CD14-positive monocyte (primary cell): ENCODE measurements at regions not wholly inside any gene's neighbourhood (a gene's known extent, or its start where the extent isn't known, plus 50 kb on each side); places are given as distances from the start of the nearest gene placed in this dataset.

ENCODE experiments used
- DNase-seq, 3 donors: peaks; one replicate each; pipeline ENCODE4 v3.0.0-alpha.2; 2011 to 2022
- H2AFZ ChIP-seq: 2 replicates; pipeline ENCODE4 v1.6.0; 2012; ENCODE audit warnings: mild to moderate bottlenecking, low read depth, low read length, inconsistent platforms; ENCODE audit not compliant: insufficient read depth, poor library complexity, severe bottlenecking
- H3K27ac ChIP-seq, 2 donors: 1 replicate in 1 of 2; 2 replicates in 1 of 2; pipeline ENCODE4 v1.5.1; 2012 to 2013; ENCODE audit warnings: low read length in 2 of 2, control low read depth in 1 of 2, inconsistent platforms in 1 of 2, low read depth in 1 of 2, mild to moderate bottlenecking in 1 of 2
- H3K27me3 ChIP-seq, 2 donors: one replicate each; pipeline versions ENCODE4 v1.6.0 to v1.6.1; 2011 to 2013; ENCODE audit warnings: low read length in 2 of 2; ENCODE audit not compliant: control insufficient read depth in 2 of 2, insufficient read depth in 2 of 2
- H3K36me3 ChIP-seq, 2 donors: replicated peaks in 1 of 2; 1 replicate in 1 of 2; 2 replicates in 1 of 2; pipeline versions ENCODE4 v1.5.1 to v1.6.1; 2012 to 2013; ENCODE audit warnings: low read length in 2 of 2, control low read depth in 1 of 2, inconsistent platforms in 1 of 2, mild to moderate bottlenecking in 1 of 2; ENCODE audit not compliant: insufficient read depth in 2 of 2, control insufficient read depth in 1 of 2
- H3K4me1 ChIP-seq, 2 donors: 1 replicate in 1 of 2; 2 replicates in 1 of 2; pipeline versions ENCODE4 v1.5.1 to v1.6.1; 2012 to 2013; ENCODE audit warnings: low read length in 2 of 2, control low read depth in 1 of 2, inconsistent platforms in 1 of 2, mild to moderate bottlenecking in 1 of 2, moderate library complexity in 1 of 2; ENCODE audit not compliant: insufficient read depth in 2 of 2, control insufficient read depth in 1 of 2
- H3K4me2 ChIP-seq: replicated peaks from 2 replicates; pipeline ENCODE3; 2012; ENCODE audit warnings: low read length, moderate library complexity, mild to moderate bottlenecking; ENCODE audit not compliant: poor library complexity, severe bottlenecking; ENCODE audit errors: extremely low read depth
- H3K4me3 ChIP-seq, 3 experiments: fragments of 200-600 bp in 1 of 3; sonication (generic) in 1 of 3; replicated peaks in 1 of 3; 1 replicate in 2 of 3; 2 replicates in 1 of 3; pipeline ENCODE4 v1.5.1; 2011 to 2013; ENCODE audit warnings: low read length in 3 of 3, mild to moderate bottlenecking in 3 of 3, control low read depth in 2 of 3, low read depth in 2 of 3, inconsistent platforms in 1 of 3, moderate library complexity in 1 of 3
- H3K79me2 ChIP-seq: 2 replicates; pipeline ENCODE4 v1.6.0; 2012; ENCODE audit warnings: mild to moderate bottlenecking, control low read depth, inconsistent platforms, low read length, moderate library complexity; ENCODE audit not compliant: insufficient read depth
- H3K9ac ChIP-seq: 2 replicates; pipeline ENCODE4 v1.6.0; 2017; ENCODE audit warnings: low read length, mild to moderate bottlenecking; ENCODE audit not compliant: insufficient read depth, poor library complexity, severe bottlenecking
- H3K9me3 ChIP-seq, 2 donors: replicated peaks in 1 of 2; 1 replicate in 1 of 2; 2 replicates in 1 of 2; pipeline versions ENCODE4 v1.5.1 to v1.6.1; 2012 to 2013; ENCODE audit warnings: low read length in 2 of 2, control low read depth in 1 of 2; ENCODE audit not compliant: control insufficient read depth in 1 of 2, insufficient read depth in 1 of 2
- H4K20me1 ChIP-seq: 2 replicates; pipeline ENCODE4 v1.6.0; 2012; ENCODE audit warnings: mild to moderate bottlenecking, low read length, control low read depth, moderate library complexity; ENCODE audit not compliant: insufficient read depth
- H3K27ac Mint-ChIP-seq, 7 donors: one replicate each; pipeline ENCODE4 v1.8.0; 2020; ENCODE audit warnings: mild to moderate bottlenecking in 7 of 7, mixed read lengths in 7 of 7, moderate library complexity in 6 of 7, inconsistent platforms in 2 of 7
- H3K27me3 Mint-ChIP-seq, 3 donors: one replicate each; pipeline ENCODE4 v1.8.0; 2021 to 2022; ENCODE audit warnings: low read depth in 3 of 3, mild to moderate bottlenecking in 3 of 3, mixed read lengths in 3 of 3, moderate library complexity in 3 of 3, inconsistent platforms in 1 of 3
- H3K36me3 Mint-ChIP-seq, 2 donors: one replicate each; pipeline ENCODE4 v1.8.0; 2020; ENCODE audit warnings: mixed read lengths in 2 of 2, inconsistent platforms in 1 of 2, mild to moderate bottlenecking in 1 of 2
- H3K4me1 Mint-ChIP-seq: one replicate; pipeline ENCODE4 v1.8.0; 2020; ENCODE audit warnings: mild to moderate bottlenecking, mixed read lengths
- H3K4me3 Mint-ChIP-seq, 2 donors: one replicate each; pipeline ENCODE4 v1.8.0; 2020; ENCODE audit warnings: mild to moderate bottlenecking in 2 of 2, mixed read lengths in 2 of 2, moderate library complexity in 1 of 2
- H3K9me3 Mint-ChIP-seq, 7 donors: one replicate each; pipeline ENCODE4 v1.8.0; 2020 to 2022; ENCODE audit warnings: mixed read lengths in 7 of 7, mild to moderate bottlenecking in 6 of 7, moderate library complexity in 6 of 7, inconsistent platforms in 2 of 7
- WGBS: methylation state at CpG from one replicate; pipeline ENCODE4 v1.1.5; 2013; ENCODE audit warnings: missing lambda C conversion rate; ENCODE audit not compliant: insufficient coverage; 5-methylcytosine and 5-hydroxymethylcytosine counted together
- intact Hi-C, 2 donors: fragments of 100-400 bp; cut with micrococcal nuclease; formaldehyde crosslinking; loops; one replicate each; pipeline versions ENCODE4 v1.15.0 to v1.15.1; 2023
- TF ChIP-seq, protein P1 (sequence below): fragments of 200-600 bp; IDR thresholded peaks from one replicate; pipeline ENCODE4 v1.8.0; 2022; ENCODE audit warnings: antibody characterized with exemption, mild to moderate bottlenecking

DNA sequence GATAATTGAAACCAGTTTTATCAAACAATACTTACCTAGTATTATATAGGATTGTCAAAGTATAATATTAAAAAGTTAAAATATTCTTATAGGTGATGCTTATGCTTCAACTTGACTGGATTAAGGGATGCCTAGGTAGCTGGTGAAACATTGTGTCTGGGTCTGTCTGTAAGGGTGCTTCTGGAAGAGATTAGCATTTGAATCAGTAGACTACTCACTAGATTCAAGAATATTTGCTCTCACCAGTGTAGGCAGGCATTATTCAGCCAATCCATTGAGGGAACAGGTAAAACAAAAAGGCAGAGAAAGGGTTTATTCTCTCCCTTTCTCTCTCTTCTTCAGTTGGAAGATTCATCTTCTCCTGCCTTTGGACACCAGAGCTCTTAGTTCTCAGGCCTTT lies 486.8 kb upstream of the GOLIM4 start:
- Mint-ChIP-seq H3K36me3 (no peaks in the 10 kb centered on the region), H3K27me3 (peaks cover 0 to 1% (median 0%) of the 10 kb centered on the region in 3 donors), H3K27ac (no peak overlapping the region), H3K4me3 (no peak overlapping the region), H3K9me3 (no peaks in the 10 kb centered on the region), H3K4me1 (no peaks in the 10 kb centered on the region)
- DNase-seq: no peak
- Histone ChIP-seq H3K4me2 (no peak overlapping the region), H3K4me1 (no peaks in the 10 kb centered on the region), H3K9ac (no peak overlapping the region), H3K79me2 (no peaks in the 10 kb centered on the region), H2AFZ (no peak overlapping the region), H3K27me3 (no peaks in the 10 kb centered on the region), H3K36me3 (no peaks in the 10 kb centered on the region), H4K20me1 (no peaks in the 10 kb centered on the region), H3K27ac (no peak overlapping the region), H3K4me3 (no peak overlapping the region), H3K9me3 (no peaks in the 10 kb centered on the region)
- intact Hi-C loops: no loop called here
- TF ChIP-seq, protein P1, sequence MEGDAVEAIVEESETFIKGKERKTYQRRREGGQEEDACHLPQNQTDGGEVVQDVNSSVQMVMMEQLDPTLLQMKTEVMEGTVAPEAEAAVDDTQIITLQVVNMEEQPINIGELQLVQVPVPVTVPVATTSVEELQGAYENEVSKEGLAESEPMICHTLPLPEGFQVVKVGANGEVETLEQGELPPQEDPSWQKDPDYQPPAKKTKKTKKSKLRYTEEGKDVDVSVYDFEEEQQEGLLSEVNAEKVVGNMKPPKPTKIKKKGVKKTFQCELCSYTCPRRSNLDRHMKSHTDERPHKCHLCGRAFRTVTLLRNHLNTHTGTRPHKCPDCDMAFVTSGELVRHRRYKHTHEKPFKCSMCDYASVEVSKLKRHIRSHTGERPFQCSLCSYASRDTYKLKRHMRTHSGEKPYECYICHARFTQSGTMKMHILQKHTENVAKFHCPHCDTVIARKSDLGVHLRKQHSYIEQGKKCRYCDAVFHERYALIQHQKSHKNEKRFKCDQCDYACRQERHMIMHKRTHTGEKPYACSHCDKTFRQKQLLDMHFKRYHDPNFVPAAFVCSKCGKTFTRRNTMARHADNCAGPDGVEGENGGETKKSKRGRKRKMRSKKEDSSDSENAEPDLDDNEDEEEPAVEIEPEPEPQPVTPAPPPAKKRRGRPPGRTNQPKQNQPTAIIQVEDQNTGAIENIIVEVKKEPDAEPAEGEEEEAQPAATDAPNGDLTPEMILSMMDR: no peak

- Histone ChIP-seq H4K20me1 (no peaks in the 10 kb centered on the region), H2AFZ (no peak overlapping the region), H3K4me3 (no peak overlapping the region), H3K4me1 (no peaks in the 10 kb centered on the region), H3K36me3 (no peaks in the 10 kb centered on the region), H3K27ac (no peak overlapping the region), H3K27me3 (no peaks in the 10 kb centered on the region), H3K4me2 (no peak overlapping the region), H3K9me3 (no peaks in the 10 kb centered on the region), H3K9ac (no peak overlapping the region), H3K79me2 (no peaks in the 10 kb centered on the region)
- no peak for DNase-seq
- 50% methylated on average over 1 of the region's 2 CpGs for WGBS
- TF ChIP-seq, protein P1: no peak
- Mint-ChIP-seq H3K4me1 (no peaks in the 10 kb centered on the region), H3K36me3 (no peaks in the 10 kb centered on the region), H3K27me3 (peaks cover 0 to 1% (median 0%) of the 10 kb centered on the region in 3 donors), H3K27ac (no peak overlapping the region), H3K9me3 (no peaks in the 10 kb centered on the region), H3K4me3 (no peak overlapping the region)
- intact Hi-C loops: no loop called here
Measured at GRCh38 chr3:168581771-168582225, 486.1 kb upstream of the GOLIM4 start.
